LNCaP clone FGC (cell line): ENCODE measurements at regions not wholly inside any gene's neighbourhood (a gene's known extent, or its start where the extent isn't known, plus 50 kb on each side); places are given as distances from the start of the nearest gene placed in this dataset.
A peak's percentile ranks its signal among the peaks of the same experiment; 100 is the strongest.

Experiments used
- DNase-seq: peaks from one replicate; pipeline ENCODE4 v3.0.0-alpha.2; 2011; ENCODE audit warnings: low read depth
- H3K4me3 ChIP-seq: 2 replicates; pipeline ENCODE4 v1.5.1; 2011; ENCODE audit warnings: mild to moderate bottlenecking, low read depth, low read length, control low read depth
- CTCF ChIP-seq: IDR thresholded peaks from 2 replicates; pipeline ENCODE4 v1.5.1; 2012; ENCODE audit warnings: mild to moderate bottlenecking; ENCODE audit not compliant: control insufficient read depth, insufficient read depth; ENCODE audit errors: extremely low read depth

DNA sequence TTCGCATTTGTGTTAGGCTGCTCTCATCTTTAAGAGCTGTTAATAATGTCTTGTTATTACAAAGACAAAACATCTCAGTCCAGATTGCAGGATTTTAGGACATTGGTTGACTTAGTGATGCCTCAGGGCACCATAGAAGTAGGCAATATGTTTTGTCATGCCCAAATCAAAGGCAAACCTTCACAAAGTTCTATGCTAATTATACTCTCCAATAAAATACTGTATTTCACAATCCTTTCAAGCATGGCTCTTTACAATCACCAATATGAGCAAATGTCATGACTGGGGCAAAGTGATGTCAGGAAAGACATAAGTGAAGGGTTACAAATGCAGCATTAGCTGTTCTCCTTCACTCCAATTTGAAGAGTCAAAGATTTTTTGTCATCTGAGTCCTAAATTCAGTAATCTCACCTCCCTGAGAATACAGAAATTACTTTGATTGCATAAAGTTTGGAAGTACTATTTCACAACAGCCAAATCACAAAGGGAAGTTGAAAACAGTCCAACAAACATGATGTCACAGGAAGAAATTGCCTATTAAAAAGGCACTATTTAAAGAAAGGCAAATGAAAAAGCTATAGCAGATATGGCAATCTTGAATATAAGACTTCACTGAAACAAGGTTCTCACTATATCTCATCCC lies 303.2 kb downstream of the PRR16 start:
- TF ChIP-seq CTCF, result no peak
- H3K4me3 ChIP-seq, result no peak overlapping the region
- DNase-seq, result peak; percentile 54

GRCh38 chr5:120769312-120769872 lies 305.3 kb downstream of the PRR16 start:
- no peak for TF ChIP-seq CTCF
- DNase-seq, result no peak
- no peak overlapping the region for H3K4me3 ChIP-seq

DNA sequence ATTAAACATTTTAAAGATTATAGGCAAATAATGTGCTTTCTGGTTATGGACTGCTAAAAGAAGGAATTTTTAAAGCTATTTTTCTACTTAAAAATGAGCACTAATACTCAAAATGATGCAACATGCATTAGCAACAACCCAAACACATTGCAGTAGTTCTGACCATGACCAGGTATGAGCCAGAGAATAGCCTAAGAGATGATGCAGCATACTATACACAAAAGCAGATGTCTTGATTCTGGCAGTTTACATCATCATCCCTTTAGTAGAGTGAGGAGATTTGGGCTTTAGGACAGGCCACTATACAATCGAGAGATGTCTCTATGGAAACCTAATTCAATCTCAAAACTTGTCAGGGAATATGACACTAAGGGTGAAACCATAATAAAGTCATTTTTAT lies 307.1 kb downstream of the PRR16 start:
- DNase-seq, result no peak
- H3K4me3 ChIP-seq, result no peak overlapping the region
- no peak for TF ChIP-seq CTCF

DNA sequence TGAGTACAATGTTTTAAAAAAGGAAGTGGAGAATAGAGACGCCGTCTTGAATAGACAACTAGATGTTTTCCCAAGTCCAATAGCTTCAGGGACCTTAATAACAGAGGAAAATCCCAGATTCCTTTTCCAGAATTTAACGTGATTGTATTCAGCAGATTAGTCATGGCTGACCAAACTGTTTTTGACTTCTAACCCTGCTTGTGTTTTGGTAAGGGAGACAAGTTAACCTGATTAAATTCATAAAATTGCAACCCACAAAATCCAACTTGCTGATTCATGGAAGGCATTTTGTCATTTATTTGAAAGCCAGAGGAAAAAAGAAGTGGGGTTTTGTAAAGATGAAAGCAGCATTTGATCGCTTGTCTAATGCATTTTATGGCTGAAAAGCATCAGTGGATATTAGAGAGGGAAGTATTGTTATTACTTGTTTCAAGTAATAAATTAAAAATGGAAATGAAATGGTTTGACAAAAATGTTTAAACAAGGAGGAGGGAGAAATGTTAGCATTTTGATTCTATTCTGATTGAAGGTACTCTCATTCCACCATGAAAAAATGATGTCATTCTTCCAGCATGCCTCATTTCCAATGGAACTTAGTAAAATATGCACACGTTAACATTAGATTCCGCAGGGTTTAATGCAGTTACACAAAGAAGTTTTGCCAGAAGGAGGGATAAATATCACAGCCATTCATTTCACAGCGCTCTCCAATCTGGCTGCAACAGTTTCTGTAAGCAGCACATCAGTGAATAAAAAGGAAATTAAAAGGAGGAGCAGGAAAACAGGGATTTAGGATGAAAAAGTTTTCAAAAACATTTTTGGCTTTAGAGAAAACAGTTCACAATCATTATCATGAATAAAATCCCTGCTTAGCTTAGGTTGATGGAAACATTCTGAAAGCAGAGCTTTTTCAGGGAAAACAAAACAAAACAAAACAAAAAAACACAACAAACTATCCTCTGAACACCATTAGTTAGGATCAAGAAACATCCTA lies 314.7 kb downstream of the PRR16 start:
- TF ChIP-seq CTCF, result no peak
- H3K4me3 ChIP-seq, result no peak overlapping the region
- DNase-seq, result no peak

DNA sequence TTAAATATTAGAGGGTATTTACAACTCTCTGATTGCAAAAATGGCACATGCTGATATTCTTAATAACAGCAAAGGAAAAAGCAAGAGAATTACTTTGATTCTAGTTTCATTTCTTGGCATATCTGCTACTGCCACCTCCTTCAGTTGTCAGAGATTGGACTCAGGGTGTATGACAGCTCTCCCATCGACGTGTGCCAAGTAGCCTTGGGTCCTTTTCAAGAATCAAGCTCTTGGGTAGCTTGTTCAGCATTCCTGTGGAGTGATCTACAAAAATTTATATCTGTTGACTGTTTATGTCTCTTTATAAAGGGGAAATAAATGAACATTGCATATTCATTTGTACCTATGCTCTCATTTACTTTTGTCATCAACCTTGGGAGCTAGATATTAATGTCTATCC lies 315.6 kb downstream of the PRR16 start:
- H3K4me3 ChIP-seq, result no peak overlapping the region
- DNase-seq, result no peak

GRCh38 chr5:120788481-120788880 lies 324.4 kb downstream of the PRR16 start:
- no peak overlapping the region for H3K4me3 ChIP-seq
- DNase-seq, result no peak
- TF ChIP-seq CTCF, result no peak

More for the DNA sequence above, 315.6 kb downstream of the PRR16 start:
- TF ChIP-seq CTCF, result no peak
